Activated CD4-positive, alpha-beta T cell treated with anti-CD3 and anti-CD28 coated beads, Interleukin-2, Interleukin-4, amounts not matched to agents 100 ng/mL and 50 ng/mL, durations not matched to agents 16 hours and 8 hours (primary cell): ENCODE measurements at regions not wholly inside any gene's neighbourhood (a gene's known extent, or its start where the extent isn't known, plus 50 kb on each side); places are given as distances from the start of the nearest gene placed in this dataset.
"Not testable (repeated sequence)": the region's sequence is repeated elsewhere in the genome, so short reads cannot be mapped to it uniquely, and the experiment has no call there.

Experiments
- DNase-seq: peaks from one replicate; pipeline ENCODE4 v3.0.0-alpha.2; 2020; ENCODE audit warnings: low spot score

GRCh38 chr15:95698951-95699350 lies 631.5 kb upstream of the NR2F2 start:
- DNase-seq = no peak

- DNase-seq = no peak
These were observed 630.9 kb upstream of the NR2F2 start for GRCh38 chr15:95699578-95699977.

DNA sequence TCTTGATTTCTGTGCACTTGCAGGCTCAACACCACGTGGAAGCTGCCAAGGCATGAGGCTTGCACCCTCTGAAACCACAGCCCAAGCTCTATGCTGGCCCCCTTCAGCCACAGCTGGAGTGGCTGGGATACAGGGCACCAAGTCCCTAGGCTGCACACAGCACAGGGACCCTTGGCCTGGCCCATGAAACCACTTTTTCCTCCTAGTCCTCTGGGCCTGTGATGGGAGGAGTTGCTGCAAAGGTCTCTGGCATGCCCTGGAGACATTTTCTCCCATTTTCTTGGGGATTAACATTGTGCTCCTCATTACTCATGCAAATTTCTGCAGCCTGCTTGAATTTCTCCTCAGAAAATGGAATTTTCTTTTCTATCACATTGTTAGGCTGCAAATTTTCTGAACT lies 629.8 kb upstream of the NR2F2 start:
- DNase-seq = not testable (repeated sequence)

DNA sequence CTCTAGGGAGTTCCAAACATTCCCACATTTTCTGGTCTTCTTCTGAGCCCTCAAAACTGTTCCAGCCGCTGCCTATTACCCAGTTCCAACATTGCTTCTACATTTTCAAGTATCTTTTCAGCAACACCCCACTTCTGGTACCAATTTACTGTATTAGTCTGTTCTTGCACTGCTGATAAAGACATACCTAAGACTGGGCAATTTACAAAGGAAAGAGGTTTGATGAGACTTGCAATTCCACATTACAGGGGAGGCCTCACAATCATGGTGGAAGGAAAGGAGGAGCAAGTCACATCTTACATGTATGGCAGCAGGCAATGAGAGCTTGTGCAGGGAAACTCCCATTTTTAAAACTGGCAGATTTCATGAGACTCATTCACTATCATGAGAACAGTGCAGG lies 629.1 kb upstream of the NR2F2 start:
- no peak for DNase-seq

DNA sequence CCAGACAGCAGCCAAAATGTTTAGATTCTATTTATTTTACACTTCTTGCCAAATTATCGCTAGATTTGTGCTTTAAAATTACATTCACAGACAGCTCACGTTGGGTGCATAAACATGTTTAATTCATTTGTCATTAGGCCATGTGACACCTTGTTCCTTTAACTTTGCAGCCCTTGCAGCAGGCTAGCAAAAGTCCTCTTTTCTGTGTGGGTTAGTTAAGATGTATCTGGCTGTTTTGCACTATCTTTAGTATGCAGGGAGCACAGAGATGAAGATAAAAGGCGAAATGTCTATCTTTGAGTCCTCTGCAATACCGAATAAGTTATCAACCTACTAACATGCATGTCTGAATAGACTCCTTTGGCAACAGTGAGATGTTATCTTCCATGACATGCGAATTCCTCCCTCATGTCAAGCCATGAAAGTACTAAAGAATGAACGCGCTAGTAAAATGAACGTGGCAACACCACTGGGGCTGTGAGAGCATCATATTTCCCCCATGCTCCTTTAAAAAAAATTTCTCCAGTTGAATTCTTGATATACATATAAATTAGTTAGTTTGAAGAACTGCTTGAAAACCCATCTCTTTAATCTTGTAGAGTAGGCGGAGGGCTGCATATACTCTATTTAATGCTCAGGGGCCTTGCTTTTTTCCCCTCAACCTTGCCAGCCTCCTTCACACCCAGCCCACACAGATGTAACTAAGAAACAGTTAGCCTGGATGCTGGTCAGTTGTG lies 620.4 kb upstream of the NR2F2 start:
- no peak for DNase-seq

DNA sequence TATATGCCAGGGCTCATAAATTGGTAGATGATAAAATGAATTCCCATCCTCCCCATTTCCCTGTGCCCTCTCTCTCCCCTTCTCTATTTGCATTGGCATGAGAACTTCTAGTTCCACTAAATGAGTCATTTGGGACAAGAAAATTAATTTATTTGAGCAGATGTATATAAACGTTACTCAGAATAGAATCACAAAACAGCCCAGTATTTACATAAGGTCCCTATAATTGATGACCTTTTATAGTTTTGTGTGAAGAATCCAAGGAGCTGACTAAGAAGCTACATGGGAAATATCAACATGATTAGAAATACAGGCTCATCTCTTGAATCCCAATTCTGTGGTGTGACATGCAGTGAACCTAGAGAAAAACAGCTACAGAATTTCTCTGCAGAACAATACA lies 617.7 kb upstream of the NR2F2 start:
- DNase-seq = no peak

GRCh38 chr15:95713324-95713723 lies 617.2 kb upstream of the NR2F2 start:
- DNase-seq = no peak

GRCh38 chr15:95715116-95715903 lies 615.2 kb upstream of the NR2F2 start:
- no peak for DNase-seq

- DNase-seq = no peak
These were observed 614.4 kb upstream of the NR2F2 start for GRCh38 chr15:95715906-95716656.

- no peak for DNase-seq
These were observed 613.8 kb upstream of the NR2F2 start for GRCh38 chr15:95716708-95717107.

GRCh38 chr15:95718441-95718840 lies 612.1 kb upstream of the NR2F2 start:
- no peak for DNase-seq

DNA sequence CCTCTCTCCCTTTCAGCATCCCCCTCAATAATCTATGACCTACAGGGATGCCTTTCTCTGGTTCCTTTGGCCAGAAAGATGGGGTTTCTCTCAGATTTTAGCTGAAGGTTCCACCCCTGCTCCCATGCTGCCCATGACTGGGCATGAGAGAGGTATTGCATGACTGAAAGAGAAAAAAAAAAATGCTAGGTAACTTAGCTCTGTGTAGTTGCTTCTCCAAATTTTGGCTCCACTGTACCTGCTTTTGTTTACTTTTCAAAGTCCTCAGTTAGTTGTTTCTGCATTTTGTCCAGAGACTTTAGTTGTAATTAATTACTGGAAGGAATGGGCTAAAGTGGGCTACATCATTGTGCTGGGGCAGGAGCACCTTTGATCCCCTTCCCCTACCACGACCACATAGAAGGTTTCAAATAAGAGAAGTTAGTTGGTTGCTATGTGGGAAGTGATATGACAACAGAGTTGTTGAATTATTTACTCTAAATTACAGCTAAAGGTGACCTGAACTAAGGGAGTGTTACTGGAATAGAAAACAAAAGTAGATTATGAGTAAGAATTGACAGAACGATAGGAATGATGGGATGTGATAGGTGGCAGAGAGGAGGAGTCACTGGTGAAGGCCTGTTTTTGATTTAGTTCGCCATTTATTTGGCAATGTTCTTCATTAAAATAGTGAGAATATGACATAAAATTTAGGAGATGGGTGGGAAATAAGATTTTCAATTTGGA lies 605.4 kb upstream of the NR2F2 start:
- DNase-seq = no peak

- DNase-seq = no peak
These were observed 603.6 kb upstream of the NR2F2 start for GRCh38 chr15:95726891-95727290.

DNA sequence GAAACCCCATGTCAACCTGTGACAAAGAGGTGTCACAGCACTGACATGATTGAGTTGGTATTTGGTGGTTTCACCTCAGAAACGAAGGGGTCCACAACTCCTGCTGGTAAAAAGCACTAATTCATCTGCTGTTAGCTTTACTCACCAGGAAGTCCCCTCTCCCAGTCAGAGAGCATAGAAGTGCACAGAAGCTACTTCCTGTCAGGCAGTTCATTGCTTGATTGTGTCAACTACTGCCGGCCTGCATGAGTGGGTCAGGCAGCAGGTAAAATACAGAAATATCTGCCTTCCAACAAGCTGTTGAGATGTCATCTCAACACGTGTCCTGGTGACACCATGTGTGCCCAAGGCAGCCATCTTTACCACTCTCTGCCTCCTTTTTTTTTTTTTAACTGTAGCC lies 596.6 kb upstream of the NR2F2 start:
- DNase-seq = no peak

- DNase-seq = no peak
These were observed 595.8 kb upstream of the NR2F2 start for GRCh38 chr15:95734422-95735316.

- no peak for DNase-seq
These were observed 593.4 kb upstream of the NR2F2 start for GRCh38 chr15:95737060-95737459.

DNA sequence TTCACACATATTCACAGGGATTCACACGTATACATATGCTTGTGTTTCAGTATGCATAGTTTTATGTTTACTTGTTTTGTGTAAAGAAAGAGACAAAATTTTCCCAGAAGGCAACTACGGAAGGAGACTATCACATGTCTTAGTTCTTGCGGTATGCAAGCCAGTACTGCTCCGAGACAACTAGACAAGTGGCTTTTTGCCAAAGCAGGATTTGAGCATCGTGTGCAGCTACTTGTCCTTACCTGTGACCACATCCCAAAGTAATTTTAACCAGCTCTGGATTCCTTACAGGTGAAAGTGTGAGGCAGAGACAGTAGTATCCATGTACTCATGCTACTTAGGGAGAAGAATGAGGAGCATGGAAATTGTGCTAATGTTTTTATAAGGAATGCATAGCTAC lies 591.4 kb upstream of the NR2F2 start:
- no peak for DNase-seq

DNA sequence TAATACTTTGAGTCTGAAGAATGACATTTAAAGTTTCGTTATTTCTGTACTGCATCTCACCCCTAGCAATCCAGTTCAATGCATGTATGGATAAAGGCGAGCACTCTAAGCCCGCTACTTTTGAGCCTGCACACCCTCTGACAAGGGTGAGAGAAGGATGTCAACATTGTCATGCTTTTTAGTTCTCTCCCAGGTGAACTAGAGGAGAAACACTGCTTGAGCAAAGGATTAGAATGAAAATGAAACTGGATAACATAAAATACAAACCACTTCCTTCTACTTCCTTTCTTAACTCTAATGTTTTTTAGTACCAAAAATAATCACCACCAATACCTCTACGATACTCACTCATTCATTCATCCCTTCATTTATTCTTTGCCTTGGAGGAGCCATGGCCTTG lies 588.7 kb upstream of the NR2F2 start:
- DNase-seq = no peak

GRCh38 chr15:95742256-95742655 lies 588.2 kb upstream of the NR2F2 start:
- DNase-seq = no peak

DNA sequence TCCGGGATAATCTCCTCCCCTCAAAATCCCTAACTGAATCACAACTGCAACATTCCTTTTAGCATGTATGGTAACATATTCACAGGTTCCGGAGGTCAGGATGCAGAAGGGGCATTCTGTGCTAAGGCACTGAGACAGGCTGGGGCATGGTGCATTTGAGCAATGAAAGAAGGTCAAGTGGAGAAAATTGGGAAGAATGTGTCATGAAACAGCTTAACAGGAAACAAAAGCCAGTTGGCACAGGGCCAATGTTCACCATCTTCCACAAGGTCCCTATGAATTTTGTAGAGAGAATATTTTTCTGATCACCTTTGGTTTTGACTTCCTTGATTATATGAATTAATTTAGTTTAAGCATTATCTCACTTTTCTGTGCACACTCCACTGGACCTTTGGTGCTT lies 587.7 kb upstream of the NR2F2 start:
- no peak for DNase-seq

DNA sequence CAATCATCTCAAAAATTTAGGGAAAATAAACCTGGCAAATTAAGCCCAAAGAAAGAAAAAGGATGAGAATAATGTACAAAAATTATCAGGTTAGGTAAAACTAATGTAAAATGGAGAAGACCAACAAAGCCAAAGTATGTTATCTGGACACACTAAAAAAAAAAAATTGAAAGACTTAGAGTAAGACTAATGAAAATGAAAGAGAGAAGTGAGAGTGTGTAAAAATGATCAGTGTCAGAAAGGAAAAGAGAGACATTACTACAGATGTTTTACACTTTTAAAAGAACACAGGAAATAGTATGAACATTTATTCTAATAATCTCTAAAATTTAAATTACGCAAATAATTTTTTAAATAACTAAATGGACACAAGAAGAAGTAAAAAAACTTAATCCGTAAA lies 573.3 kb upstream of the NR2F2 start:
- DNase-seq = no peak
